HG03575 (cell line): ENCODE measurements at regions not wholly inside any gene's neighbourhood (a gene's known extent, or its start where the extent isn't known, plus 50 kb on each side); places are given as distances from the start of the nearest gene placed in this dataset.

Experiments
- ATAC-seq: cut with Tn5 transposase; IDR thresholded peaks from one replicate; pipeline ENCODE4 v1.9.1; 2021; ENCODE audit not compliant: unreplicated experiment, insufficient number of reproducible peaks, low FRiP score; ENCODE audit errors: extremely low read depth

DNA sequence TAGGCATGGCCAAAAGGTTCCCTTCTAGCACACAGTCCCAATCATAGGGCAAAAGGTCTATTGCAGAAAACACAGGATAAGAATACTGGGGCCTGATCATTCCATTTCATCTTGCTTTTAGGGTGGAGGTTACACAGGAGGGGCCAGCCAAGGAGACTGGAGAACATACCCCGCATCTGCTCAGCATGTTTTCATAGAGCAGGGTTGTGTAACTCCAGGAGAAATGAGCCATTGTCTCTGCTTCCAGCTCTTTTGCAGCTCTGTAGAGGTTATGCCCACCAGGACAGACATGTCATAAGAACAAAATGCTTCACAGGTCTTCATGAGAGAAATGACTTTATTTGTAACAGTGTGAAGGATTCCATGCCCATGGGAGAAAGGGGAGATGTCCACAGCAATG, 742.8 kb downstream of the DACH1 start:
- ATAC-seq = no peak

DNA sequence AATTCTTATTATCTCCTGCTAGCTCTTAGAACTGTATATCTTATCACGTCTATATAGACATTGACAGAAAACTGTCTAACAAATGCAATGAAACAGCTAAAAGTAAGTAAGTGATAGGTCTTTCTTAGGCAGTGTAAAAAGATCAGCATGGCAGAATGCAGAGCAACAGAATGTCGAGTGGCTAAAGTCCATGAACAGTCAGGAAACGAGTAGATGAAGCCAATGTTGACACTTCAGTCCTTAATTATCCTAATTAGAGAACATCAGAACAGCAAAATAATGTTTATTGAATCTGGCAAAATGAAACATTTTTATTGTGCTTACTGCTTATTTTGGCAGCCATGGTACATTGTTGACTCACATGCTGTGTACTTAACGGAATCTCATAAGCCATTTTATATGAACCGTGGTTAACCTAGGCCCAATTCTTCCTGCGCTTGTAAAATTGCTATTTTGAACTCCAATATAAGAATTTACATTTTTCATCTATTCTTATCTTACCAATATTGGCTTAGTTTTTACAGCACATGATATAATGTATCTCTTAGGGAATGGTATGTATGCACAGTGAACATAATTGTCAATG, 748.1 kb downstream of the DACH1 start:
- ATAC-seq = no peak

DNA sequence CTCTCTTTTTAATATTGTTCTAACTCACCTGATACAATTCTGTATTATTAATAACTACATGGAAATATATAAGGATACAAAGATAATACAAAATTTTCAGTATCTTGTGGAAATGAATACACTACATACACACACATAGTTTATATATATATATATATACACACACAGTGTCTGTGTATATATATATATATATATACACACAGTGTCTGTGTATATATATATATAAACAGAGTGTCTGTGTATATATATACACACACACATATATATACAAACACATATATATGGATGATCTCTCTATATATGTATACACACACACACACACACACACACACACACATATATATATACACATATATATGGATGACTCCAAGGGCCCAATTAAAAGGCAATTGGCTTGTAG, 749.1 kb downstream of the DACH1 start:
- no peak for ATAC-seq

DNA sequence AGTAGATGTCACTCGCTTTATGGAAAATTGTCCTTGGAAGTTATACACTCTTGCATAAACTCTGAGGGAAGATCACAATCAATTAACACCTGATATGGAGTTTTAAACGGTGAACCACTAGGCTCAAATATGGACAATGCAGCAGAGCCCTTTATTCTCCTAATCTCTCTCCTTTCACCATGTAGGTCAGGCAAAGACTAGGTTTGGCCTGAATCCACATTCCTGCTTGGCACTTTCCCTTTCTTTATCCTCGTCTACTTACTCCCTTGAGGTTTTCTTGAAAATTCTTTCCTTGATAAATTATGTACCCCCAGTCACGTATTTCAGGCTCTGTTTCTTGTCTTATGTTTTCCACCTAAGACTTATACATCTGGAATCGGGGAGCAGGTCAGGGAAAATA, 751.7 kb downstream of the DACH1 start:
- no peak for ATAC-seq

DNA sequence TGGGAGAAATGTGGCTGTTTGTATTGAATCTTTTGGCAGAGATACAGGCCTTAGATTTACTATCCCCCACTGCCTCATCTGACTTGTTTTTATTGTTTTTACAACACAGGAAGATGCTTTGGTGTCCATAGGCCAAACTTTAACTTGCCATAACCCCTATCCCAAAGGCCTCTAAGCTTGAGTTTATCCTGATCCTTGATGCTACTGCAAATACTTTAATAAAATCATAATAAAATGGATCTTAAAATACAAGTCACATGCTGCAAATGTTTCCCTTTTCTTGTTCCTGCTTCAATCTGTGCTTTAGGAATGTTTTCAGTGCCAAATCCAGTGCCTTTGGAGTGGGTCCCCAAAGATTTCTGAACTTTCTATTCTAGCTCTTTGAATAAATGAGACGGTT, 770.6 kb downstream of the DACH1 start:
- ATAC-seq = no peak

DNA sequence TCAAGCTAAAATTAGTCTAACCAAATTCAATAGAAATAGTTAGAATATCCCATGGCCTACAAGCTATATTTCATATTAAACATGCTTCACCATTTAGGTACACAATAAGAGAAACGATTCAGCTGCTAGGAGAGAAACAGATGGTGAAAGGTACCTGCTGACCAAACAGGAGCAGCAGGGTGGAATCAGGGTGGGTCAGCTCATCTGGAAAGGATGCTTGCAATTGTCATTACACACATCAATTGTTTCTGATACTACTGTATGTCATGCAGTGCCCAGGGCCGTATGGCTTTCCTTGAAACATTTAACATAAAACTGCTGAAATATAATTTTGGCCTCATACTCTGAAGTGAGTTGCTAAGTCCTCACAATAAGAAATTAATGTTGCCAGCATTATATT, 776.0 kb downstream of the DACH1 start:
- ATAC-seq = no peak

DNA sequence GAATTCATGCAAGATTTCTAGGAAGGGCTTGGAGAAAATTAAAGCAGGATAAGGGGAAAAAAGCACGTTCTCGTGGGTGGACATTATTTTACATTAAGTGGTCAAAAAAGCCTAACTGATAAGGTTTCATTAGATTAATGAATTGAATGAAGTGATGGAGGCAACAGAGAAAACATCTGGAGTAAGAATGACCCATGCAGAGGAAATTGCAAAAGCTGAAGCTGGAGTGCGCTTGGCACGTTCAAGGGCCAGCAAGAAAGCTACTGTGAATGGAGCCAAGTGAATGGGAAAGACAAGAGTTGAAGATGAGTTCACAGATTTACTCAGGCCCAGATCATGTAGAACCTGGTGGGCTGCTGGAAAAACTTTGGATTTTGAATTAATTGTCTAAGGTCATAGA, 777.9 kb downstream of the DACH1 start:
- ATAC-seq = no peak

DNA sequence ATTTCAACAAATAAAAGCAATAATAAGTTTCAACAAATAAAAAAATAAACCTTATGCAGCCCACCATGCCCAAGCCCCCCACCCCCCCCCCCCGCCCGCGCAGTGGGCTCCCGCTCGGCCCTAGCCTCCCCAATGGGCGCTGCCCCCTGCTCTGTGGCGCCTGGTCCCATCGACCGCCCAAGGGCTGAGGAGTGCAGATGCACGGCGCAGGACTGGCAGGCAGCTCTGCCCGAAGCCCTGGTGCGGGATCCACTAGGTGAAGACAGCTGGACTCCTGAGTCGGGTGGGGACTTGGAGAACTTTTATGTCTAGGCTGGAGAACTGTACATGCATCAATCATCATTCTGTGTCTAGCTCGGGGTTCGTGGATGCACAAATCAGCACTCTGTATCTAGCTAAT, 779.6 kb downstream of the DACH1 start:
- no peak for ATAC-seq

DNA sequence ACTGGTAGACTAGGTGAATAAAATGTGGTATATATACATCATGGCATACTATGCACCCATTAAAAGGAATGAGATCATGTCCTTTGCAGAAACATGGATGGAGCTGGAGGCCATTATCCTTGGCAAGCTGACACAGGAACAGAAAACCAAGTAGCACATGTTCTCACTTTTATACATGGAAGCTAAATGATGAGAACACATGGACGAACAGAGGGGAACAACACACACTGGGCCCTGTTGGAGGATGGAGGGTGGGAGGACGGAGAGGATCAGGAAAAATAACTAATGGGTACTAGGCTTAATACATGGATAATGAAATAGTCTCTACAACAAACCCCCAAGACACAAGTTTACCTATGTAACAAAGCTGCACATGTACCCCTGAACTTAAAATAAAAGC, 780.0 kb downstream of the DACH1 start:
- ATAC-seq = no peak

DNA sequence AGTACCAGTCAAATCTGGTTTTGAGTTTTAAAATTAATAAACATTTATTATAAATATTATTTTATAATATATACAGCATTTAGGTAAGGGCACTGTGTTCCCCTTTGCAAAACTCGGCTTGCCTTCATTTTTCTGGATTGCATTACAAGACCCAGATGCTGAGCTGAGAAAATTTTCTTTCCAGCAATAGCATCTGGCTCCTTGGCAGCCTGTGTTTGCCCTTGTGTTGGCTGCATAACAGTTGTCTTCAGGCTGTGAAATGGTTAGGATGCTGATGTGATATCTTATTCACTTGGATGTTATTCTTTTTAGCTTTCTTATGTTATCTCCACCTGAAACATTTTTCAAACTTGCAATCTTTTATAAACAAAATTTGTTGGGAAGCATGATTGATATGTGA, 784.4 kb downstream of the DACH1 start:
- ATAC-seq = no peak

DNA sequence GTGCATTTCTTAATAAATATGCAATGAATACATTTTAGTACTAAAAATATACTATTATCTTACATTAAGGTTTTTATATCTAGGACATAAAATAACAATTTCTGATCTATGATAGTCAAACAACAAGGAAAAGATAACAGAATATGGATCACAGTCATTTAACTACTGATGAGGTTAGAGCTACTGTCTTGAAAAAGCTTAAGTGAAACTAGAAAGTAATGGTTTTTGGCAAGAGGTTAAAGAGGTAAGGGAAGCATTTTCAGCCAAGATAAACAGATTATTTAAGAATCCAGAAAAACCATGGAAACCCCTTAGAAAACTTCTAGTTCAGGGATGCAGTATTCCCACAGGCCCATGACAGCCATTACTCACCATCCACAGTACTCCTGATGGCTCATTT, 787.4 kb downstream of the DACH1 start:
- no peak for ATAC-seq

DNA sequence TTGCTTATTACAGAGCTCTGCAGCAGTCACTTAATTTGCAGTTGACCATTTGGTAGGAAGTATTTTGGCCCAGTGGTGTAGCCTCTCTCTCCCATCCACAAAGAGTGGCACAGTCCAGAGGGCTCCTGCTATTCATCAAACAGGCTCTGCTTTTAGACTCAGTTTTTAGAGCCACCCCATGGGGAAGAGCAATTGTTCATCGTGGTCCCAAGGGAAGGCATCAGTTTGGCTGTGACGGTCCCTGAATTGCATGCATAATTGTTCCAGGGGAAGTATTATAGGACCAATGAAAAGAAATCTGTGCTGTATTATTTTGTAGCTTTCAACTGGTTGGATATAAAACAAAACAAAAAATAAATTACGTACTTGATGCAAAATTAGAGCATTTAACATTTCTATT, 799.0 kb downstream of the DACH1 start:
- no peak for ATAC-seq

DNA sequence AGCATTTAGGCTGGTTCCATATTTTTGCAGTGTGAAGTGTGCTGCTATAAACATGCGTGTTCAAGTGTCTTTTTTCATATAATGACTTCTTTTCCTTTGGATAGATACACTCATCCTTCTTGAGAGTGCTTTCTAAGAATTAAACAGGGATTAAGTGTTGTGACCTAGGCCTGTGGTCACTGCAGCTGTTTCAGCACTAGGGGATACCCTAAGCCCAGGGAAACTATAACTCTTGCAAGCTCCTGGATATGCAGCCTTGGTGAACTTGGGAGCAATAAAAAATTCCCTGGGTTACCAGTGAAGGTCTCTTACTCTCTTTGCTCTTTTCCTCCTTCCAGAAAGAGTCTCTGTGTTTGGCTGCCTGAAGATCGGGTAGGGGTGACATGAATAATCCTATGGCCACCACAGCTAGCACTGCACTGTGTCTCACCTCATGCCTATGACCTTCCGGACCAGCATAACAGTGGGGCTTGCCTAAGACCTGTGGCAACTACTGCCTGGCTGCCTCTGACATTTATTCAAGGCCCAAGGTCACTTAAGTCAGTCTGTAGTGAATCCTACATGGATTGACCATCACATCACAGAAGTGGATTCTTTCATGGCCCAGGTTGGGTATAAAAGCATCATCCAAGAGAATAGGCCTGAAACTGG, 799.7 kb downstream of the DACH1 start:
- no peak for ATAC-seq

DNA sequence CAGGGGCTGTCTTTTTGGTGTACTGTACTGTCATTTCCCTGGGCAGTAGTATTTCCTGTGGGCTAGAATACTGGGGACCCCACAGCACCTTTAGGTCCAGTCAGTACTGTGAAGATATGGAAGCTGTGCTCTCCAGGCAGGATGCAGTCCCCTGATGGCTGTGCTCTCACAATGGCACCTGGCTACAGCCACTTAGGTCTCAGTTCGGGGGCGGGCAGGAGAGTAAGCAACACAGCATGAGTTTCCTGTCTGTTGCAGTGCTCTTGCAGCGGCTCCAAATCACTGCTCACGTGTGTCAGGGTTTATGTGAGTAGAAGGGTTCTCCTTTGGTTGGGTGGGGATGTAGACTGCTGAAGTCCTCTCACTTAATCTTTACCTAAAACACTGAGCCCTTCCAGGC, 810.4 kb downstream of the DACH1 start:
- ATAC-seq = no peak

DNA sequence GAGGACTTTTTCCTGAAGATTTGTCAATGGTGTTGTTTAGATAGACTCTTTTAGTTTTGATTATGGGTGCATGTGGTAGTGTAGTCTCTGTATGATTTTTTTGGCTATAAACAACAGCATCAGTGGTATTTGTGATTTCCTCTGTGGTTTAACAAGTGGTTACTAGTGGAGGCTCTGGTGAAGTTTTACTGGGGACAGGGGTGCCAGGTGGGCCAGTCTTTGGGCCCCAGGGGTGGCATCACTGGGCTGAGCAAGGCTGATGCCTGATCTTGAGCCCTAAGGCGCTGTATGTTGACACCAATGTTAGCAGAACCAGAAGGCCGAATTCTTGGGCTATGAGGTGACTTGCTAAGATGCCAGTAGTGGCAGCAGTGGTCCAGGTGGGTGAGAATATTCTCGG, 811.4 kb downstream of the DACH1 start:
- no peak for ATAC-seq

DNA sequence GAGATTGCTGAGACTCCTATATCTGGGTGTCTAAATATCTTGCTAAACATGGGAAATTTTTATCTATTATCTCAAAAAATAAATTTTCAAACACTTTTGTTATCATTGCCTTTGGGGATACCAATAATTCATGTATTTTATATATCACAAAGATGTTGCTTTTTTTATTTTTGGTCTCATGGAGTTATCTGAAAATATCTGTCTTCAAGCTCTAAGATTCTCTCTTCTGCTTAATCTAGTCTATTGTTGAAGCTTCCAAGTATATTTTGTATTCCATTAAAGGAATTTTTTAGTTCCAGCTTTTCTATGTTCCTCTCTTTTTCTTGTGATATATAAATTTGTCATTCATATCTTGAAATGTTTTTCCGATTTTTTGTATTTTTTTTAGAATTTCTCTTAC, 812.0 kb downstream of the DACH1 start:
- no peak for ATAC-seq

DNA sequence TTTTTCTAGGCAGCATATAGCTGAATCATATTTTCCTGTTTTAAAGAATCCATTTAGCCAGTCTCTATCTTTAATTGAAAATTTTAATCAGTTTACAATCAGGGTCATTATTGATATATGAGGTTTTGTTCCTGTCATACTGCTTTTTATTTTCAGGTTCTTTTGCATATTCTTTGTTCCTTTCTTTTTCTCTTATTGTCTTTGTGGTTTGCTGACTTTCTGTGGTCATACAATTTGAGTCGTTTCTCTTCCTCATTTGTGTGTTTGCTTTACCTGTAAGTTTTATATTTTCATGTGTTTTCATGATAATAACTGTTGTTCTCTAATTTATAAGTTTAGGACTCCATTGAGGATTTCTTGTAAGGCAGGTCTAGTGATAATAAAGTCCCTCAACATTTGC, 812.6 kb downstream of the DACH1 start:
- peak; percentile 73 for ATAC-seq

DNA sequence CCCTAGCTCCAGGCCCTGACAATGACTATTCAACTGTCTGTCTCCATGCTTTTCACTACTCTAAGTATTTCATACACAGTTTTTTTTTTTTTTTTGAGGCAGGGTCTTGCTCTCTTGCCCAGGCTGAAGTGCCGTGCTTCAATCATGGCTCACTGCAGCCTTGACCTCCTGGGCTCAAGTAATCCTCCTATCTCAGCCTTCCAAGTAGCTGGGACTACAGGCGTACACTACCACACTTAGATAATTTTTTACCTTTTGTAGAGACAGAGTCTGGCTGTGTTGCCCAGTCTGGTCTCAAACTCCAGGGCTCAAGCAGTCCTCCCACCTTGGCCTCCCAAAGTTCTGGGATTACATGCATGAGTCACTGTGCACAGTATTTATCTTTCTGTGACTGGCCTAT, 815.4 kb downstream of the DACH1 start:
- ATAC-seq = no peak

DNA sequence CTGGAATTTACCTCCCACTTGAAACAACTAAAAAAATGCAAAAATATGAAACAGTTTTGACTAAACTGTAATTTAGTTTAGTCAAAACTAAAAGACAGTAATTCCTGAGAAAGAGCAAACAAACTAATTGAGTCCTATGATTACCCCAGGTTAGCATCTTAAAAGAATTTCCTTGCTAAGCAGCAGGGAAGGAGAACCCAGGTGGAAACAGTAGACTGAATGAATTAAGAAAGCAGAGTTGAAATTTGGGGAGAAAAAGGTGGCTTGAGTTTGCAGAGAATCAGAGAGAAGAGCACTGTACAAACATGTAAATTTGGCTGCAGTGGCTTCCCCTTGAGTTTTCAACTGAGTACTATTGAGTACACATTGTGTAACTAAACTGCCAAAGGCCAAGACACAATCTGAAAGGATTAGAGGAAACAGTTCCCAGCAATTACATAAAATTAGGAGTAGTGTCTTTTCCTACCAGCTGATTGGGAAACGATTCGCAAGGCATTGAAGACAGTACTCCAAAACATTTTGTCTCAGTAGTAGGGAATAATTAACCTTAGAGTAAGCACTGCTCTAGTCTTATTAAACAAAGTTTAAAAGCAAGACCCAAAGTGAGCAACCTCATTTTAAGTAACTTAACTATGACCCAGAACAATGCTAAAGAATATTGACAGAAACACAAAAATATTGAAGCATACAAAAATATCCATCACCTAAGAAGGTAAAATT, 820.5 kb downstream of the DACH1 start:
- ATAC-seq = no peak

DNA sequence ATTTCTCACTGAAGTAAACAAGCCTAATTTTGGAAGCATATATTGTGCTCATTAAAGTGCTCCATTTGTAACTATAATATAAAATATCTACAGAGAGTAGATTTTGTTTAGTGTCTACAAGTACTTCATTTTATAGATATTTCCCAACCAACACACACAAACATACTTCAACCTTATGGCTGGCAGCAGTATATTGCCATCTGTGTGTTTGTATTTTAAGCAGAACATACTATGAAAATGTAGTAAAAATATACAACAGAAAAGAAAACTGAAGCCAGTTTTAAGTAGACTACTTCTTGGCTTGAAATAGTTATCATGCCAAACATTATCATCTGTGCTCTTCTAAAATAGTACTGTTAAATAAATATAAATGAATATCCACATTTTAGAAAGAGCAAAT, 821.9 kb downstream of the DACH1 start:
- ATAC-seq = no peak

DNA sequence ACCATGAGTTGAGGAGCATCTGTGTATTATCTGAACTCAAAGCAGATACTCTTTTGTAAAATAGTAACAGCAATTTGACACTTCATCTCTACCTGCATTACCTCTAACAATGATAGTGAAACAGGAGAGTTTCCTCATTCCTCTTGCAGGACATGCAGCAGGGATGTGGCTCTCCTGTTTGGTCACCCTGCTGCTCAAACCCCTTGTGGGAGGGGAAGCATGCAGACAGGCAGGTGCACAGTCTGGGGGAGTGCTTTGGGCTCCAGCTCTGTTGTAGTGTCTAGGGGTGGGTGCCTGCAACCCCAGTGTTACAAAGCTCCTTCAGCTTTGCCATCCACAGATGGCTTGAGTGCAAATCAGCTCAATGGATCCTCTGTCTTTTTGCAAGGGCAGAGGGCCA, 827.6 kb downstream of the DACH1 start:
- ATAC-seq = no peak
